LNCaP clone FGC (cell line): ENCODE measurements at regions not wholly inside any gene's neighbourhood (a gene's known extent, or its start where the extent isn't known, plus 50 kb on each side); places are given as distances from the start of the nearest gene placed in this dataset.
"Not testable (repeated sequence)": the region's sequence is repeated elsewhere in the genome, so short reads cannot be mapped to it uniquely, and the experiment has no call there.

ENCODE experiments used
- DNase-seq: peaks from one replicate; pipeline ENCODE4 v3.0.0-alpha.2; 2011; ENCODE audit warnings: low read depth
- H3K4me3 ChIP-seq: 2 replicates; pipeline ENCODE4 v1.5.1; 2011; ENCODE audit warnings: mild to moderate bottlenecking, low read depth, low read length, control low read depth
- CTCF ChIP-seq: IDR thresholded peaks from 2 replicates; pipeline ENCODE4 v1.5.1; 2012; ENCODE audit warnings: mild to moderate bottlenecking; ENCODE audit not compliant: control insufficient read depth, insufficient read depth; ENCODE audit errors: extremely low read depth

DNA sequence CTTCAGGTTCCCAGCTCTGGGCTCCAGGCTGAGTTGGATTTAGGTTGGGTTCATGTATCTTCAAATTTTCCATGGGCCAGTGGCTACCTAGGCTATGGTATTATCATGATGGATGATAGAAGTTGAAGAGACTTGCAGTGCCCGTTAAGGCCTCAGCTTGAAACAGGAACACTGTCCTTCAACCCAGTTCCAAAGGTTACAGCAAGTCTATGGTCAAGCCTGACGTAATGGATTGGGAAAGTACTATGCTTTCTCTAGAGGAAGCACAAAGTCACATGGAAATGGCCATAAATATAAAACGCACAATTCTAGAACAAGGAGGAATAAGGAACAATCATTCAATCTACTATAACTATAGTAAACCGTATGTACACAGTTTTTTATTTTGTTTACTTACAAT, 593.2 kb downstream of the ZEB2 start:
- TF ChIP-seq CTCF, result no peak
- no peak overlapping the region for H3K4me3 ChIP-seq
- no peak for DNase-seq

DNA sequence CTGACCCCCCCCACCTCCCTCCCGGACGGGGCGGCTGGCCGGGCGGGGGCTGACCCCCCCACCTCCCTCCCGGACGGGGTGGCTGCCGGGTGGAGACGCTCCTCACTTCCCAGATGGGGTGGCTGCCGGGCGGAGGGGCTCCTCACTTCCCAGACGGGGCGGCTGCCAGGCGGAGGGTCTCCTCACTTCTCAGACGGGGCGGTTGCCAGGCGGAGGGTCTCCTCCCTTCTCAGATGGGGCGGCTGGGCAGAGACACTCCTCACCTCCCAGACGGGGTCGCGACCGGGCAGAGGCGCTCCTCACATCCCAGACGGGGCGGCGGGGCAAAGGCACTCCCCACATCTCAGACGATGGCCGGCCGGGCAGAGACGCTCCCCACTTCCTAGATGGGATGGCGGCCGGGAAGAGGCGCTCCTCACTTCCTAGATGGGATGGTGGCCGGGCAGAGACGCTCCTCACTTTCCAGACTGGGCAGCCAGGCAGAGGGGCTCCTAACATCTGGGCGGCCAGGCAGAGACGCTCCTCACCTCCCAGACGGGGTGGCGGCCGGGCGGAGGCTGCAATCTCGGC, 597.6 kb downstream of the ZEB2 start:
- H3K4me3 ChIP-seq, DNase-seq: not testable (repeated sequence)

DNA sequence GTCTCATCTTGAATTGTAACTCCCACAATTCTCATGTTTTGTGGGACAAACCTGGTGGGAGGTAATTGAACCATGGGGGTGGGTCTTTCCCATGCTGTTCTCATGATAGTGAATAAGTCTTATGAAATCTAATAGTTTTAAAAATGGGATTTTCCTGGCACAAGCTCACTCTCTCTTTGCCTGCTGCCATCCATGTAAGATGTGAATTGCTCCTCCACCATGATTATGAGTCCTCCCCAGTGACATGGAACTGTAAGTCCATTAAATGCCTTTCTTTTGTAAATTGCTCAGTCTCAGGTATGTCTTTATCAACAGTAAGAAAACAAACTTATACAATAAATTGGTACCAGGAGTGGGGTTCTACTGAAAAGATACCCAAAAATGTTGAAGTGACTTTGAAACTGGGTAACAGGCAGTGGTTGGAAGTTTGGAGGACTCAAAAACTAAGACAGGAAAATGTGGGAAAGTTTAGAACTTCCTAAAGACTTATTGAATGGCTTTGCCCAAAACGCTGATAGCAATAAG, 601.4 kb downstream of the ZEB2 start:
- no peak for TF ChIP-seq CTCF
- no peak overlapping the region for H3K4me3 ChIP-seq
- DNase-seq, result no peak

- no peak for TF ChIP-seq CTCF
- no peak for DNase-seq
- H3K4me3 ChIP-seq, result no peak overlapping the region
These were observed 603.1 kb downstream of the ZEB2 start for GRCh38 chr2:143916781-143917180.

GRCh38 chr2:143909577-143910353, 610.2 kb downstream of the ZEB2 start:
- TF ChIP-seq CTCF, result no peak
- DNase-seq, result no peak
- H3K4me3 ChIP-seq, result no peak overlapping the region

DNA sequence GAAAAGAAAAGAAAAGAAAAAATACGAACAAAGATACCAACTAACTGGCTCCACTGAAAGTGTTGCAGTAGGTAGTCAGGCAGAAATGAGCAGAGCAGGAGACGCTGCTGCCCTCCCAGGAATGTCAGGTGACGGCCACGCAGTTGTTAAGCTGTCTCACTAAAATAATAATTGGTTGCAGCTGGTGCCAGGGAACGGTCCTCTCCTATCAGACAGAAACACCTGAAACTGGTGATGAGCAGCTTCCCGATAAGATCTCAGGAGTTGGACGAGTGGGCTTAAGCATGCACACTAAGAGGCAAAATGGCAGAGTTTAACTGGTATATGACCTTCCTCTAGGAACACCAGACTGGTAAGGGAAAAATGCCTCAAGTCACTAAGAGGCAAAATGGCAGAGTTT, 611.1 kb downstream of the ZEB2 start:
- no peak overlapping the region for H3K4me3 ChIP-seq
- no peak for DNase-seq
- no peak for TF ChIP-seq CTCF

- no peak for TF ChIP-seq CTCF
- H3K4me3 ChIP-seq, result no peak overlapping the region
- no peak for DNase-seq
These were observed 612.1 kb downstream of the ZEB2 start for GRCh38 chr2:143907801-143908200.
